H9 (cell line): ENCODE measurements at regions not wholly inside any gene's neighbourhood (a gene's known extent, or its start where the extent isn't known, plus 50 kb on each side); places are given as distances from the start of the nearest gene placed in this dataset.

ENCODE experiments used
- DNase-seq: peaks from one replicate; pipeline ENCODE4 v3.0.0-alpha.2; 2017
- H2AFZ ChIP-seq: one replicate; pipeline ENCODE4 v1.6.1; 2013; ENCODE audit warnings: mild to moderate bottlenecking, low read length, control low read depth, moderate library complexity
- H2AK5ac ChIP-seq: 2 replicates; pipeline ENCODE4 v1.6.1; 2013; ENCODE audit warnings: low read length, control low read depth, mixed read lengths; ENCODE audit not compliant: insufficient read length
- H2BK120ac ChIP-seq: one replicate; pipeline ENCODE4 v1.6.1; 2013; ENCODE audit warnings: low read depth, mild to moderate bottlenecking, low read length, control low read depth, inconsistent platforms; ENCODE audit not compliant: poor library complexity, severe bottlenecking
- H2BK12ac ChIP-seq: 2 replicates; pipeline ENCODE4 v1.6.1; 2013; ENCODE audit warnings: low read length, control low read depth, mixed read lengths, low read depth; ENCODE audit not compliant: insufficient read length
- H2BK15ac ChIP-seq: 2 replicates; pipeline ENCODE4 v1.6.1; 2013; ENCODE audit warnings: low read depth, low read length, control low read depth
- H2BK20ac ChIP-seq: one replicate; pipeline ENCODE4 v1.6.1; 2013; ENCODE audit warnings: low read depth, mild to moderate bottlenecking, low read length, control low read depth, inconsistent platforms; ENCODE audit not compliant: poor library complexity, severe bottlenecking
- H2BK5ac ChIP-seq: 2 replicates; pipeline ENCODE4 v1.6.1; 2013; ENCODE audit warnings: low read length, control low read depth, mixed read lengths; ENCODE audit not compliant: insufficient read length
- H3K14ac ChIP-seq: 2 replicates; pipeline ENCODE4 v1.6.1; 2013; ENCODE audit warnings: low read length, control low read depth; ENCODE audit not compliant: insufficient read depth
- H3K18ac ChIP-seq: 2 replicates; pipeline ENCODE4 v1.6.1; 2013; ENCODE audit warnings: low read depth, mild to moderate bottlenecking, mixed read lengths, low read length, control low read depth; ENCODE audit not compliant: insufficient read length
- H3K23ac ChIP-seq: 2 replicates; pipeline ENCODE4 v1.6.1; 2013; ENCODE audit warnings: low read length, control low read depth, mixed read lengths, low read depth; ENCODE audit not compliant: insufficient read length
- H3K23me2 ChIP-seq: 2 replicates; pipeline ENCODE4 v1.6.1; 2013; ENCODE audit warnings: low read depth, mild to moderate bottlenecking, mixed read lengths, low read length, control low read depth; ENCODE audit not compliant: insufficient read length, poor library complexity, severe bottlenecking
- H3K27ac ChIP-seq: 2 replicates; pipeline ENCODE4 v1.5.1; 2013; ENCODE audit warnings: low read length, control low read depth, mixed read lengths, low read depth; ENCODE audit not compliant: insufficient read length
- H3K27me3 ChIP-seq: 2 replicates; pipeline ENCODE4 v1.6.1; 2013; ENCODE audit warnings: low read length, control low read depth, inconsistent platforms; ENCODE audit not compliant: insufficient read depth
- H3K4ac ChIP-seq: 2 replicates; pipeline ENCODE4 v1.6.1; 2013; ENCODE audit warnings: low read depth, mild to moderate bottlenecking, control low read depth, inconsistent platforms, low read length, moderate library complexity
- H3K4me1 ChIP-seq: 2 replicates; pipeline ENCODE4 v1.6.1; 2013; ENCODE audit warnings: low read length, control low read depth, inconsistent platforms; ENCODE audit not compliant: insufficient read depth
- H3K4me2 ChIP-seq: 2 replicates; pipeline ENCODE4 v1.6.1; 2013; ENCODE audit warnings: low read length, control low read depth, mixed read lengths; ENCODE audit not compliant: insufficient read length, insufficient read depth
- H3K56ac ChIP-seq: 2 replicates; pipeline ENCODE4 v1.6.1; 2013; ENCODE audit warnings: low read depth, mild to moderate bottlenecking, mixed read lengths, low read length, control low read depth; ENCODE audit not compliant: insufficient read length
- H3K79me1 ChIP-seq: 2 replicates; pipeline ENCODE4 v1.6.1; 2013; ENCODE audit warnings: low read depth, mild to moderate bottlenecking, moderate library complexity, low read length, control low read depth, inconsistent platforms; ENCODE audit not compliant: insufficient read depth, poor library complexity, severe bottlenecking
- H3K79me2 ChIP-seq: 2 replicates; pipeline ENCODE4 v1.6.1; 2013; ENCODE audit warnings: low read length, control low read depth, inconsistent platforms; ENCODE audit not compliant: insufficient read depth
- H3K9ac ChIP-seq: 2 replicates; pipeline ENCODE4 v1.6.1; 2013; ENCODE audit warnings: low read length, control low read depth, mixed read lengths; ENCODE audit not compliant: insufficient read length; ENCODE audit errors: extremely low read depth
- H3K9me3 ChIP-seq: one replicate; pipeline ENCODE4 v1.6.1; 2013; ENCODE audit warnings: low read depth, low read length, inconsistent platforms; ENCODE audit not compliant: control insufficient read depth
- H3T11ph ChIP-seq: one replicate; pipeline ENCODE4 v1.6.1; 2013; ENCODE audit warnings: mild to moderate bottlenecking, low read length, control low read depth, inconsistent platforms
- H4K20me1 ChIP-seq: one replicate; pipeline ENCODE4 v1.6.1; 2013; ENCODE audit not compliant: control insufficient read depth, insufficient read length, insufficient read depth
- H4K5ac ChIP-seq: 2 replicates; pipeline ENCODE4 v1.6.1; 2013; ENCODE audit warnings: low read depth, mild to moderate bottlenecking, mixed read lengths, low read length, control low read depth; ENCODE audit not compliant: insufficient read length
- H4K8ac ChIP-seq: replicated peaks from 2 replicates; pipeline ENCODE4 v1.6.1; 2013; ENCODE audit warnings: low read length, control low read depth, mixed read lengths, low read depth; ENCODE audit not compliant: insufficient read length
- H4K91ac ChIP-seq: 2 replicates; pipeline ENCODE4 v1.6.1; 2013; ENCODE audit warnings: low read depth, mild to moderate bottlenecking, moderate library complexity, mixed read lengths, low read length, control low read depth; ENCODE audit not compliant: insufficient read length
- H3K27ac Mint-ChIP-seq, 3 experiments: 2 replicates in 2 of 3; 3 replicates in 1 of 3; pipeline ENCODE4 v1.8.0; 2020 to 2021; ENCODE audit warnings: mixed read lengths in 3 of 3, mild to moderate bottlenecking in 1 of 3, moderate library complexity in 1 of 3
- H3K27me3 Mint-ChIP-seq: 2 replicates; pipeline ENCODE4 v1.8.0; 2021; ENCODE audit warnings: low read depth, mild to moderate bottlenecking, moderate library complexity, mixed read lengths
- H3K36me3 Mint-ChIP-seq, 3 experiments: 2 replicates in 2 of 3; 3 replicates in 1 of 3; pipeline ENCODE4 v1.8.0; 2020 to 2021; ENCODE audit warnings: low read depth in 3 of 3, mixed read lengths in 3 of 3; ENCODE audit not compliant: insufficient read depth in 1 of 3
- H3K4me1 Mint-ChIP-seq, 2 experiments: 2 replicates each; pipeline ENCODE4 v1.8.0; 2020; ENCODE audit warnings: mixed read lengths in 2 of 2
- H3K4me3 Mint-ChIP-seq, 2 experiments: 2 replicates in 1 of 2; 3 replicates in 1 of 2; pipeline ENCODE4 v1.8.0; 2020 to 2021; ENCODE audit warnings: mild to moderate bottlenecking in 2 of 2, mixed read lengths in 2 of 2, moderate library complexity in 1 of 2
- H3K9me3 Mint-ChIP-seq, 2 experiments: 2 replicates in 1 of 2; 3 replicates in 1 of 2; pipeline ENCODE4 v1.8.0; 2020; ENCODE audit warnings: mild to moderate bottlenecking in 2 of 2, mixed read lengths in 2 of 2, moderate library complexity in 1 of 2
- CTCF ChIP-seq: fragments of 200-600 bp; sonication (generic); conservative IDR thresholded peaks from 3 replicates; pipeline ENCODE4 v1.8.0; 2021; ENCODE audit warnings: antibody characterized with exemption, mild to moderate bottlenecking
- WGBS: extraction: QIAGEN DNeasy Blood & Tissue Kit; methylation state at CpG from one replicate; pipeline ENCODE4 v1.1.7; 2013; ENCODE audit warnings: missing lambda C conversion rate, low lambda C conversion rate, mixed read lengths; ENCODE audit not compliant: insufficient read length; ENCODE audit errors: extremely low coverage; 5-methylcytosine and 5-hydroxymethylcytosine counted together

GRCh38 chr3:117958027-117958426 is 1076.6 kb downstream of the IGSF11 start:
- Histone ChIP-seq H2AK5ac (no peak overlapping the region), H3K4ac (no peak overlapping the region), H3K4me2 (no peak overlapping the region), H3T11ph (no peak overlapping the region), H3K18ac (no peak overlapping the region), H4K91ac (no peak overlapping the region), H3K23me2 (no peaks in the 10 kb centered on the region), H3K27me3 (no peaks in the 10 kb centered on the region), H4K20me1 (no peaks in the 10 kb centered on the region), H3K14ac (no peak overlapping the region), H2BK20ac (no peak overlapping the region), H3K23ac (no peak overlapping the region), H3K79me1 (no peaks in the 10 kb centered on the region), H2BK15ac (no peak overlapping the region), H2BK5ac (no peak overlapping the region), H2BK12ac (no peak overlapping the region), H4K8ac (no peak overlapping the region), H3K9ac (no peak overlapping the region), H3K4me1 (peaks cover 3% of the 10 kb centered on the region; the same call in 1 of the 2 replicates), H4K5ac (no peak overlapping the region), H3K9me3 (peaks cover 4% of the 10 kb centered on the region), H2AFZ (no peak overlapping the region), H3K79me2 (no peaks in the 10 kb centered on the region), H3K56ac (no peak overlapping the region), H3K27ac (no peak overlapping the region), H2BK120ac (no peak overlapping the region)
- Mint-ChIP-seq H3K36me3 (no peaks in the 10 kb centered on the region), H3K4me1 (peaks cover 5 to 10% of the 10 kb centered on the region in 2 experiments), H3K27ac (no peak overlapping the region), H3K4me3 (no peak overlapping the region), H3K9me3 (0 out of 5 replicates have a peak, but pooled peaks cover 0 to 4% of the 10 kb centered on the region in 2 experiments), H3K27me3 (no peaks in the 10 kb centered on the region)
- TF ChIP-seq CTCF = no peak
- WGBS = no CpG with 5 or more reads among the region's 2 CpGs
- DNase-seq = no peak
